PFSK-1 (cell line): ENCODE measurements at regions not wholly inside any gene's neighbourhood (a gene's known extent, or its start where the extent isn't known, plus 50 kb on each side); places are given as distances from the start of the nearest gene placed in this dataset.

Experiments used
- FOXP2 ChIP-seq: optimal IDR thresholded peaks from 2 replicates; pipeline ENCODE3; 2011; ENCODE audit warnings: borderline replicate concordance, control low read depth, inconsistent platforms; ENCODE audit not compliant: insufficient read depth; ENCODE audit errors: extremely low read length, extremely low read depth
- POLR2AphosphoS5 ChIP-seq: IDR thresholded peaks from 2 replicates; pipeline ENCODE4 v1.6.1; 2012; ENCODE audit warnings: low read depth, mild to moderate bottlenecking, control low read depth, low read length, moderate library complexity
- SIN3A ChIP-seq: IDR thresholded peaks from 2 replicates; pipeline ENCODE4 v1.6.1; 2012; ENCODE audit warnings: mild to moderate bottlenecking, low read length, moderate library complexity, borderline replicate concordance; ENCODE audit not compliant: insufficient read depth
- TAF1 ChIP-seq: IDR thresholded peaks from 2 replicates; pipeline ENCODE4 v1.6.1; 2012; ENCODE audit warnings: low read length, control low read depth, borderline replicate concordance; ENCODE audit not compliant: insufficient read depth
- TF ChIP-seq, protein P1 (sequence below), 2 experiments: IDR thresholded peaks; 2 replicates each; pipeline versions ENCODE4 v1.6.1 to v1.8.0; 2011 to 2012; ENCODE audit warnings: low read depth in 2 of 2, low read length in 2 of 2, control low read depth in 1 of 2, inconsistent platforms in 1 of 2, mild to moderate bottlenecking in 1 of 2, moderate library complexity in 1 of 2; ENCODE audit not compliant: insufficient read depth in 1 of 2

DNA sequence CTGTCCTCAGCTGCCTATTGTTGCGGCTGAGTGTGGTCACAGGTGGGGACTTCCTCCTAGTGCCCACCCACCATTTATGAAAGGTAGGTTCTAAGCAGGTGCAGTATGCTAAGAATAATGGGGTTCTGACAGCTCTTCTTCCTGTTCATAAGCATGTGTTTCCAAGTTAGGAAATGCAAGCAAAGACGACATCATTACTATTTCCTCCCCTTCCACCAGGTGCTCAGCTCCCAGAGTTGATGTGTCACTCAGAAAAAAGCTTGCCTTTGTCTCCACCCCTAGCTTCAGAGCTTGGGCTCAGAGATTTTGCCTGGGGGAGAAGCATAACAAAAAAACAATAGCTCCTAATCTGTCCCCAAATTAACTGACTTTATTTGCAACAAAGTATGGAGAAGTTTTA, 1076.7 kb downstream of the NR2F1-AS1 start:
- no peak for TF ChIP-seq FOXP2
- no peak for TF ChIP-seq SIN3A
- no peak for TF ChIP-seq POLR2AphosphoS5
- TF ChIP-seq TAF1, result no peak
- TF ChIP-seq, protein P1, sequence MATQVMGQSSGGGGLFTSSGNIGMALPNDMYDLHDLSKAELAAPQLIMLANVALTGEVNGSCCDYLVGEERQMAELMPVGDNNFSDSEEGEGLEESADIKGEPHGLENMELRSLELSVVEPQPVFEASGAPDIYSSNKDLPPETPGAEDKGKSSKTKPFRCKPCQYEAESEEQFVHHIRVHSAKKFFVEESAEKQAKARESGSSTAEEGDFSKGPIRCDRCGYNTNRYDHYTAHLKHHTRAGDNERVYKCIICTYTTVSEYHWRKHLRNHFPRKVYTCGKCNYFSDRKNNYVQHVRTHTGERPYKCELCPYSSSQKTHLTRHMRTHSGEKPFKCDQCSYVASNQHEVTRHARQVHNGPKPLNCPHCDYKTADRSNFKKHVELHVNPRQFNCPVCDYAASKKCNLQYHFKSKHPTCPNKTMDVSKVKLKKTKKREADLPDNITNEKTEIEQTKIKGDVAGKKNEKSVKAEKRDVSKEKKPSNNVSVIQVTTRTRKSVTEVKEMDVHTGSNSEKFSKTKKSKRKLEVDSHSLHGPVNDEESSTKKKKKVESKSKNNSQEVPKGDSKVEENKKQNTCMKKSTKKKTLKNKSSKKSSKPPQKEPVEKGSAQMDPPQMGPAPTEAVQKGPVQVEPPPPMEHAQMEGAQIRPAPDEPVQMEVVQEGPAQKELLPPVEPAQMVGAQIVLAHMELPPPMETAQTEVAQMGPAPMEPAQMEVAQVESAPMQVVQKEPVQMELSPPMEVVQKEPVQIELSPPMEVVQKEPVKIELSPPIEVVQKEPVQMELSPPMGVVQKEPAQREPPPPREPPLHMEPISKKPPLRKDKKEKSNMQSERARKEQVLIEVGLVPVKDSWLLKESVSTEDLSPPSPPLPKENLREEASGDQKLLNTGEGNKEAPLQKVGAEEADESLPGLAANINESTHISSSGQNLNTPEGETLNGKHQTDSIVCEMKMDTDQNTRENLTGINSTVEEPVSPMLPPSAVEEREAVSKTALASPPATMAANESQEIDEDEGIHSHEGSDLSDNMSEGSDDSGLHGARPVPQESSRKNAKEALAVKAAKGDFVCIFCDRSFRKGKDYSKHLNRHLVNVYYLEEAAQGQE (IDR thresholded peaks at IDR 0.05; ENCODE audit: insufficient read depth in 1 of 2, low read depth in 2 of 2, low read length in 2 of 2), result no peak

DNA sequence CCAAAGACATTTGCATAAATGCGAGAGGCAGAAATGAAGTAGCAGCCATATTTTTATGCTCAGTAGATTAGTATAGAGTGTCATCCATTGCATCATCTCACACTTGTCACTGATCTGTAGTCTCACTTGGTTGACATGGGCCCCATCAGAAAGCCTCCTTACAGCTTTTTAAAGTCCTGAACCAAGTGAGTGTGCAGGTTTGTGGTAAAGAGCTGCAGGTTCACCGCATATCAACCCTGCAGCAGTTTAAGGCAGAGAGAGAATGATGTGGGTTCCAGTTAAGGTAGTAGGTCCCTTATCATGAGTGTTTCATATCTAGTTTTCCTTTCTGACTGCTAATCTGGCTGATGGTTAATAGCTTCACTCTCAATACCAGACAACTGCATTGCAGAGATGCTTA, 1080.3 kb downstream of the NR2F1-AS1 start:
- TF ChIP-seq, protein P1 (IDR thresholded peaks at IDR 0.05; ENCODE audit: insufficient read depth in 1 of 2, low read depth in 2 of 2, low read length in 2 of 2), result no peak
- no peak for TF ChIP-seq POLR2AphosphoS5

DNA sequence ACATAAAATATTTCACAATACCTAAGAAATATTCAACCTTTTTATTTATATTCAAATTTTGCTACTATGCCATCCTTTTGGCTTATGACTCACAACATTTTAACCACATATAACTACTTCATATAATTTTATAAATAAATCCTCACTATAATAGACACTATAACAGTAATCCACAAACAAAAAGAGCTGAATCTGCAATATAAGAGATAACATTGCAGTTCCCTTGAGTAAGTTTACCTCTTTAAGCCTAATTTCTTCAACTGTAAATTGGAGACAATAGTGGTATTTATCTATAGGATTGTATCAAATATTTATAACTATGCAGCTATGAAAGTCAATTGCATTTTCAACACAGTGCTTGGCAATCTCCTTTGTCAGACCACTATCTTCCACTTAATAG, 1084.5 kb downstream of the NR2F1-AS1 start:
- TF ChIP-seq FOXP2, result no peak
- no peak for TF ChIP-seq POLR2AphosphoS5
- TF ChIP-seq, protein P1 (IDR thresholded peaks at IDR 0.05; ENCODE audit: insufficient read depth in 1 of 2, low read depth in 2 of 2, low read length in 2 of 2), result no peak
- TF ChIP-seq TAF1, result no peak
- TF ChIP-seq SIN3A, result no peak

- TF ChIP-seq TAF1 (no peak), SIN3A (no peak)
- TF ChIP-seq, protein P1 (IDR thresholded peaks at IDR 0.05; ENCODE audit: insufficient read depth in 1 of 2, low read depth in 2 of 2, low read length in 2 of 2), result no peak
Measured at GRCh38 chr5:92494508-92494907, 1086.5 kb downstream of the NR2F1-AS1 start.

DNA sequence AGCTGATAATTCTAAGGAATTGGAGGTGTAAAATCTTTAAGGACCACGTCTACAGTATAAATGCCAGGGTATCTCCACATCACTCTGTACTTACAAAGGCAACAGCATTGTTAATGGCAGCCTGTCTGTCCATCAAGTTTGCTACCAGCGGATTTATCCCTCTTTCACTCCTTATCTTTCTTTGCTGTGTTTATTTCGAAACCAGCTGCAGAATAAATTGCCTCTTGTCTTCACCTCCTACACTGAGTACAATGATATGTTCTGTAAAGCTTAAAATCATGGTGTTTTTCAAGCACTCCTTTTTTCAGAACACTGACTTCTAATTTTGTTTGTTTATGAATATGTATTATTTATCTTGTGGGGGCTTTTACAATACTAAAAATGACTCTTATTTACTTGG, 1088.1 kb downstream of the NR2F1-AS1 start:
- TF ChIP-seq FOXP2 (no peak), TAF1 (no peak), POLR2AphosphoS5 (no peak), SIN3A (no peak)
- TF ChIP-seq, protein P1 (IDR thresholded peaks at IDR 0.05; ENCODE audit: insufficient read depth in 1 of 2, low read depth in 2 of 2, low read length in 2 of 2), result no peak
